ENCODE measurements at regions not wholly inside any gene's neighbourhood (a gene's known extent, or its start where the extent isn't known, plus 50 kb on each side); places are given as distances from the start of the nearest gene placed in this dataset.

- intact Hi-C loops (cut with DNase I; ENCODE audit: low total_unique reads) = no loop called here
- no peaks in the 10 kb centered on the region for H3K27me3 ChIP-seq
- in situ Hi-C loops (cut with MboI; ENCODE audit: low pct_ligation_motif_present in 1 of 4, low pct_unique_long_range_greater_than_20kb in 1 of 4, low sequenced_read_pairs in 3 of 4) = loop anchor here in 2 of 4 donors (10.0 to 25.0 kb wide), 2 partner anchors 1028 to 1035 kb away; no protein-coding TSS in a partner anchor
Observed at GRCh38 chr4:17322514-17322913, 189.4 kb downstream of the QDPR start.

GRCh38 chr4:17320046-17320445 lies 191.8 kb downstream of the QDPR start:
- DNase-seq = no peak
- in situ Hi-C loops (cut with MboI; ENCODE audit: low pct_ligation_motif_present in 1 of 4, low pct_unique_long_range_greater_than_20kb in 1 of 4, low sequenced_read_pairs in 3 of 4) (loop anchor here in 2 of 4 donors (10.0 to 25.0 kb wide), 2 partner anchors 1025 to 1033 kb away; no protein-coding TSS in a partner anchor), intact Hi-C loops (cut with DNase I; ENCODE audit: low total_unique reads) (no loop called here)
- no peaks in the 10 kb centered on the region for H3K9me3 ChIP-seq
- 80 to 81% methylated on average over 6 of the region's 6 CpGs for WGBS, 2 donors (ENCODE audit: low coverage in 1 of 2)
- no peak overlapping the region for H3K27ac ChIP-seq
- no peaks in the 10 kb centered on the region for H3K27me3 ChIP-seq
- no peaks in the 10 kb centered on the region for H3K36me3 ChIP-seq
- no peak for TF ChIP-seq POLR2A (IDR thresholded peaks at IDR 0.05)
- TF ChIP-seq POLR2AphosphoS5 (IDR thresholded peaks at IDR 0.05) = no peak
- TF ChIP-seq CTCF (IDR thresholded peaks at IDR 0.05) = no peak
- no peak for TF ChIP-seq EP300 (IDR thresholded peaks at IDR 0.05; ENCODE audit: low read depth)
- H3K4me1 ChIP-seq = peaks cover 0 to 9% (median 0%) of the 10 kb centered on the region in 4 donors
- H3K4me3 ChIP-seq = no peak overlapping the region

More at GRCh38 chr4:17322514-17322913, 189.4 kb downstream of the QDPR start:
- no peak overlapping the region for H3K27ac ChIP-seq
- H3K36me3 ChIP-seq = no peaks in the 10 kb centered on the region
- no peaks in the 10 kb centered on the region for H3K9me3 ChIP-seq
- H3K4me1 ChIP-seq = peaks cover 0 to 9% (median 0%) of the 10 kb centered on the region in 4 donors
- TF ChIP-seq POLR2A (IDR thresholded peaks at IDR 0.05) (no peak), CTCF (IDR thresholded peaks at IDR 0.05) (no peak), EP300 (IDR thresholded peaks at IDR 0.05; ENCODE audit: low read depth) (no peak), POLR2AphosphoS5 (IDR thresholded peaks at IDR 0.05) (no peak)
- H3K4me3 ChIP-seq = no peak overlapping the region
- no peak for DNase-seq

- TF ChIP-seq POLR2A (IDR thresholded peaks at IDR 0.05) = no peak
- TF ChIP-seq POLR2AphosphoS5 (IDR thresholded peaks at IDR 0.05) = no peak
- no peaks in the 10 kb centered on the region for H3K36me3 ChIP-seq
- H3K27me3 ChIP-seq = no peaks in the 10 kb centered on the region
- no peak for DNase-seq
- no peak overlapping the region for H3K27ac ChIP-seq
- intact Hi-C loops (cut with DNase I; ENCODE audit: low total_unique reads) = no loop called here
- 72 to 77% methylated on average over 5 of the region's 5 CpGs for WGBS, 2 donors (ENCODE audit: low coverage in 1 of 2)
- H3K4me1 ChIP-seq = no peaks in the 10 kb centered on the region
- H3K4me3 ChIP-seq = no peak overlapping the region
- in situ Hi-C loops (cut with MboI; ENCODE audit: low pct_ligation_motif_present in 1 of 4, low pct_unique_long_range_greater_than_20kb in 1 of 4, low sequenced_read_pairs in 3 of 4) = loop anchor here in 1 of 4 donors (25.0 kb wide), 1 partner anchor 1030 kb away; no protein-coding TSS in a partner anchor
- H3K9me3 ChIP-seq = no peaks in the 10 kb centered on the region
Observed at GRCh38 chr4:17317526-17317925, 194.4 kb downstream of the QDPR start.

GRCh38 chr4:17316566-17316965 lies 195.3 kb downstream of the QDPR start:
- in situ Hi-C loops (cut with MboI; ENCODE audit: low pct_ligation_motif_present in 1 of 4, low pct_unique_long_range_greater_than_20kb in 1 of 4, low sequenced_read_pairs in 3 of 4) = loop anchor here in 1 of 4 donors (25.0 kb wide), 1 partner anchor 1029 kb away; no protein-coding TSS in a partner anchor
- DNase-seq = no peak
- 80 to 100% methylated on average over 1 of the region's 1 CpG for WGBS, 2 donors (ENCODE audit: low coverage in 1 of 2)

More at GRCh38 chr4:17316566-17316965, 195.3 kb downstream of the QDPR start:
- H3K4me3 ChIP-seq = no peak overlapping the region
- no peak overlapping the region for H3K27ac ChIP-seq
- no peaks in the 10 kb centered on the region for H3K4me1 ChIP-seq
- intact Hi-C loops (cut with DNase I; ENCODE audit: low total_unique reads) = no loop called here
- no peaks in the 10 kb centered on the region for H3K27me3 ChIP-seq
- H3K36me3 ChIP-seq = no peaks in the 10 kb centered on the region
- TF ChIP-seq CTCF (IDR thresholded peaks at IDR 0.05) (no peak), POLR2AphosphoS5 (IDR thresholded peaks at IDR 0.05) (no peak), EP300 (IDR thresholded peaks at IDR 0.05; ENCODE audit: low read depth) (no peak), POLR2A (IDR thresholded peaks at IDR 0.05) (no peak)
- H3K9me3 ChIP-seq = no peaks in the 10 kb centered on the region
